ENCODE measurements at regions not wholly inside any gene's neighbourhood (a gene's known extent, or its start where the extent isn't known, plus 50 kb on each side); places are given as distances from the start of the nearest gene placed in this dataset.

DNA sequence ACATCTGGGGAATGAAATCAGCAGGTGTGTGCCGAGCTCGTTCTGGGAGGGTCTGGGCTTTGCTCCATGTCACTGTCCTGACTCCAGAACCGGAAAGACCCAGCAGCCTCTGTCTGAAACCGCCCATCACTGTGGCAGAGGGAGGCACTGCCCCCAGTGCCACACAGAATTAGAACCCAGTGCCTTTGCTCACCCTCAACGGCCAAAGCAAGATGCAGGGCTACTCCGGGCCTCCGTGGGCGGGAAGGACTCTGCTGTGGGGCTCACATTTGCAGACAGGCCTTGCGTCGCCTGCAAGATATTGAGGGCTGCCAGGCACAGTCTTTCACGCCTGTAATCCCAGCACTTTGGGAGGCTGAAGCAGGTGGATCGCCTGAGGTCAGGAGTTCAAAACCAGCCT lies 219.2 kb upstream of the PPP2R2D start:
- TF ChIP-seq, protein P1, sequence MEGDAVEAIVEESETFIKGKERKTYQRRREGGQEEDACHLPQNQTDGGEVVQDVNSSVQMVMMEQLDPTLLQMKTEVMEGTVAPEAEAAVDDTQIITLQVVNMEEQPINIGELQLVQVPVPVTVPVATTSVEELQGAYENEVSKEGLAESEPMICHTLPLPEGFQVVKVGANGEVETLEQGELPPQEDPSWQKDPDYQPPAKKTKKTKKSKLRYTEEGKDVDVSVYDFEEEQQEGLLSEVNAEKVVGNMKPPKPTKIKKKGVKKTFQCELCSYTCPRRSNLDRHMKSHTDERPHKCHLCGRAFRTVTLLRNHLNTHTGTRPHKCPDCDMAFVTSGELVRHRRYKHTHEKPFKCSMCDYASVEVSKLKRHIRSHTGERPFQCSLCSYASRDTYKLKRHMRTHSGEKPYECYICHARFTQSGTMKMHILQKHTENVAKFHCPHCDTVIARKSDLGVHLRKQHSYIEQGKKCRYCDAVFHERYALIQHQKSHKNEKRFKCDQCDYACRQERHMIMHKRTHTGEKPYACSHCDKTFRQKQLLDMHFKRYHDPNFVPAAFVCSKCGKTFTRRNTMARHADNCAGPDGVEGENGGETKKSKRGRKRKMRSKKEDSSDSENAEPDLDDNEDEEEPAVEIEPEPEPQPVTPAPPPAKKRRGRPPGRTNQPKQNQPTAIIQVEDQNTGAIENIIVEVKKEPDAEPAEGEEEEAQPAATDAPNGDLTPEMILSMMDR (conservative IDR thresholded peaks at IDR 0.05): no peak

GRCh38 chr10:131682271-131682962 lies 218.4 kb upstream of the PPP2R2D start:
- H3K27ac ChIP-seq: no peak overlapping the region
- TF ChIP-seq, protein P1 (conservative IDR thresholded peaks at IDR 0.05): no peak

More for the DNA sequence above, 219.2 kb upstream of the PPP2R2D start:
- H3K27ac ChIP-seq: no peak overlapping the region

- H3K27ac ChIP-seq: no peak overlapping the region
- TF ChIP-seq, protein P1 (conservative IDR thresholded peaks at IDR 0.05): no peak
Observed at GRCh38 chr10:131683281-131683861, 217.4 kb upstream of the PPP2R2D start.

- H3K27ac ChIP-seq: no peak overlapping the region
- TF ChIP-seq, protein P1 (conservative IDR thresholded peaks at IDR 0.05): no peak
Observed at GRCh38 chr10:131683941-131684340, 216.9 kb upstream of the PPP2R2D start.

- no peak overlapping the region for H3K27ac ChIP-seq
- TF ChIP-seq, protein P1 (conservative IDR thresholded peaks at IDR 0.05): no peak
Observed at GRCh38 chr10:131685007-131685406, 215.8 kb upstream of the PPP2R2D start.

DNA sequence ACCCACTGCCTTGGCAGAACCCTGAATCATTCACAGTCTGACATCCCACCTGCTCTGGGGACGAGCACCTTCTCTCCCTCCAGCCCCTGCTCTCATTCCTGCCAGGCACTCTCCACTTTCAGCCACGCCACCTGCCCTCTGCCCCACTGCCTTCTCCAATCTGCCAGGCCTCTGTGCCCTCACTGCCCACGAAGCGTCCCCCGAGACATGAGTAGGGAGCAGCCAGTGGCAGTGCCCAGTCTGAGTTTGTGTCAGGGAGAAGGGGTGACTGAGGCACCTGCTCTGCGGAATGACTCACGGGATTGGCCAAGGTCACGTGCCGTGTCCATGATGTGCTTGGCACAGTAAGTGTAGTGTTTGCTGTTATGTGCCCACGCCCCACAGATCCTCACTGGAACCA lies 215.2 kb upstream of the PPP2R2D start:
- no peak overlapping the region for H3K27ac ChIP-seq
- TF ChIP-seq, protein P1 (conservative IDR thresholded peaks at IDR 0.05): no peak

- no peak overlapping the region for H3K27ac ChIP-seq
- TF ChIP-seq, protein P1 (conservative IDR thresholded peaks at IDR 0.05): no peak
Observed at GRCh38 chr10:131686781-131687420, 213.9 kb upstream of the PPP2R2D start.

All from VCaP (cell line).